ENCODE measurements at regions not wholly inside any gene's neighbourhood (a gene's known extent, or its start where the extent isn't known, plus 50 kb on each side); places are given as distances from the start of the nearest gene placed in this dataset.

GRCh38 chr5:36826694-36827093 is 49.9 kb upstream of the NIPBL start:
- TF ChIP-seq CTCF (IDR thresholded peaks at IDR 0.05): no peak
- TF ChIP-seq EZH2 (IDR thresholded peaks at IDR 0.05): no peak
- no peak for TF ChIP-seq EZH2phosphoT487 (IDR thresholded peaks at IDR 0.05)
